IMR-90 (cell line): ENCODE measurements at regions not wholly inside any gene's neighbourhood (a gene's known extent, or its start where the extent isn't known, plus 50 kb on each side); places are given as distances from the start of the nearest gene placed in this dataset.

Experiments used
- ATAC-seq: fragments of 200-7000 bp; cut with Tn5 transposase; 2 replicates; pipeline ENCODE4 v1.9.1; 2020; ENCODE audit warnings: low read depth, mild to moderate bottlenecking, moderate library complexity
- BruUV-seq: library from RNA; stranded (reverse); fragments of 400-500 nt; replicated peaks from 2 replicates; lab custom pipeline; 2021; lab: Mats Ljungman, UMichigan
- CTCF ChIA-PET: fragments of 300-600 bp; formaldehyde crosslinking; extraction: SDS; loops from one replicate; lab custom pipeline; 2021; ENCODE audit warnings: antibody characterized with exemption; lab: Yijun Ruan, JAX
- POLR2A ChIA-PET: fragments of 300-600 bp; sonication (Branson Sonifier 250); formaldehyde crosslinking; loops from one replicate; lab custom pipeline; 2022; ENCODE audit warnings: antibody characterized with exemption; ENCODE audit not compliant: unreplicated experiment; lab: Charles Lee
- DNase-seq: peaks from one replicate; pipeline ENCODE4 v3.0.0; 2013
- H2AFZ ChIP-seq: replicated peaks from 2 replicates; pipeline ENCODE3; 2013; ENCODE audit warnings: low read length, mild to moderate bottlenecking; ENCODE audit not compliant: poor library complexity
- H2AK5ac ChIP-seq: 2 replicates; pipeline ENCODE4 v1.6.1; 2013; ENCODE audit warnings: low read depth, low read length, inconsistent platforms
- H2AK9ac ChIP-seq: replicated peaks from 2 replicates; pipeline ENCODE3; 2013; ENCODE audit warnings: mild to moderate bottlenecking, low read depth, low read length, moderate library complexity; ENCODE audit not compliant: poor library complexity
- H2BK120ac ChIP-seq: 2 replicates; pipeline ENCODE4 v1.6.1; 2013; ENCODE audit warnings: low read depth, low read length, inconsistent platforms
- H2BK15ac ChIP-seq: 3 replicates; pipeline ENCODE4 v1.6.1; 2013; ENCODE audit warnings: low read depth, low read length, inconsistent platforms
- H2BK20ac ChIP-seq: 2 replicates; pipeline ENCODE4 v1.6.1; 2013; ENCODE audit warnings: low read depth, mild to moderate bottlenecking, inconsistent platforms, low read length, moderate library complexity
- H2BK5ac ChIP-seq: 2 replicates; pipeline ENCODE4 v1.6.1; 2013; ENCODE audit warnings: mild to moderate bottlenecking, low read depth, low read length, inconsistent platforms; ENCODE audit not compliant: poor library complexity, severe bottlenecking
- H3K14ac ChIP-seq: replicated peaks from 2 replicates; pipeline ENCODE4 v1.6.1; 2013; ENCODE audit warnings: low read depth, low read length, inconsistent platforms
- H3K18ac ChIP-seq: 2 replicates; pipeline ENCODE4 v1.6.1; 2013; ENCODE audit warnings: low read depth, low read length, control low read depth
- H3K23ac ChIP-seq: 2 replicates; pipeline ENCODE4 v1.6.1; 2013; ENCODE audit warnings: low read depth, low read length, inconsistent platforms
- H3K27ac ChIP-seq: 2 replicates; pipeline ENCODE4 v1.5.1; 2013; ENCODE audit warnings: mild to moderate bottlenecking, control low read depth, low read length; ENCODE audit not compliant: insufficient read depth
- H3K27me3 ChIP-seq: 2 replicates; pipeline ENCODE4 v1.6.1; 2013; ENCODE audit warnings: low read length; ENCODE audit not compliant: control insufficient read depth, insufficient read depth
- H3K36me3 ChIP-seq: 2 replicates; pipeline ENCODE4 v1.6.1; 2013; ENCODE audit warnings: low read length, mixed read lengths; ENCODE audit not compliant: control insufficient read depth, insufficient read depth
- H3K4ac ChIP-seq: 2 replicates; pipeline ENCODE4 v1.6.1; 2013; ENCODE audit warnings: low read depth, low read length, inconsistent platforms
- H3K4me1 ChIP-seq: 2 replicates; pipeline ENCODE4 v1.6.1; 2013; ENCODE audit warnings: low read length, mixed read lengths; ENCODE audit not compliant: control insufficient read depth, insufficient read depth
- H3K4me2 ChIP-seq: 2 replicates; pipeline ENCODE4 v1.6.1; 2013; ENCODE audit warnings: low read depth, mild to moderate bottlenecking, control low read depth, low read length, moderate library complexity
- H3K4me3 ChIP-seq: 2 replicates; pipeline ENCODE4 v1.5.1; 2013; ENCODE audit warnings: low read depth, mild to moderate bottlenecking, control low read depth, low read length, moderate library complexity; ENCODE audit not compliant: insufficient read depth
- H3K56ac ChIP-seq: 2 replicates; pipeline ENCODE4 v1.6.1; 2013; ENCODE audit warnings: low read length, inconsistent platforms; ENCODE audit not compliant: insufficient read depth; ENCODE audit errors: extremely low read depth
- H3K79me1 ChIP-seq, 2 experiments: 2 replicates each; pipeline ENCODE4 v1.6.1; 2013; ENCODE audit warnings: low read length in 2 of 2, inconsistent platforms in 1 of 2, low read depth in 1 of 2
- H3K9ac ChIP-seq: 2 replicates; pipeline ENCODE4 v1.6.1; 2013; ENCODE audit warnings: low read depth, low read length, control low read depth
- H3K9me1 ChIP-seq: 2 replicates; pipeline ENCODE4 v1.6.1; 2013; ENCODE audit warnings: low read length, inconsistent platforms; ENCODE audit not compliant: insufficient read depth
- H3K9me3 ChIP-seq: 2 replicates; pipeline ENCODE4 v1.6.1; 2013; ENCODE audit warnings: low read length; ENCODE audit not compliant: control insufficient read depth, insufficient read depth
- H4K20me1 ChIP-seq: 2 replicates; pipeline ENCODE4 v1.6.1; 2013; ENCODE audit warnings: low read length, inconsistent platforms; ENCODE audit not compliant: insufficient read depth
- H4K5ac ChIP-seq: 2 replicates; pipeline ENCODE4 v1.6.1; 2013; ENCODE audit warnings: mild to moderate bottlenecking, low read depth, low read length, control low read depth
- H4K8ac ChIP-seq, 2 experiments: 2 replicates each; pipeline ENCODE4 v1.6.1; 2013; ENCODE audit warnings: low read depth in 2 of 2, low read length in 2 of 2, control low read depth in 1 of 2, inconsistent platforms in 1 of 2
- H4K91ac ChIP-seq: 2 replicates; pipeline ENCODE4 v1.6.1; 2013; ENCODE audit warnings: low read depth, low read length, inconsistent platforms; ENCODE audit not compliant: insufficient read depth
- CHD1 ChIP-seq: IDR thresholded peaks from 2 replicates; pipeline ENCODE4 v1.6.1; 2012; ENCODE audit warnings: low read depth, low read length, improper control_type of control experiment
- FOS ChIP-seq: fragments of 150-350 bp; IDR thresholded peaks from 2 replicates; pipeline ENCODE4 v1.6.1; 2016; ENCODE audit warnings: low read depth, low read length
- MAFK ChIP-seq: IDR thresholded peaks from 2 replicates; pipeline ENCODE4 v1.6.1; 2012; ENCODE audit warnings: low read depth, low read length, improper control_type of control experiment
- MAZ ChIP-seq: IDR thresholded peaks from 2 replicates; pipeline ENCODE4 v1.6.1; 2012; ENCODE audit warnings: low read depth, mild to moderate bottlenecking, low read length, improper control_type of control experiment, moderate library complexity, borderline replicate concordance
- NFE2L2 ChIP-seq: fragments of 150-350 bp; IDR thresholded peaks from 2 replicates; pipeline ENCODE4 v1.6.1; 2016; ENCODE audit warnings: low read depth, mild to moderate bottlenecking, low read length
- WGBS, 2 experiments: methylation state at CpG; one replicate each; pipeline versions ENCODE4 v1.1.5 to v1.1.7; 2013; ENCODE audit warnings: missing lambda C conversion rate in 2 of 2; ENCODE audit not compliant: insufficient read length in 1 of 2; ENCODE audit errors: extremely low coverage in 2 of 2; 5-methylcytosine and 5-hydroxymethylcytosine counted together
- dilution Hi-C: fragments of 300-500 bp; cut with HindIII; formaldehyde crosslinking; loops from one replicate; pipeline ENCODE4 v1.14.3; 2018; ENCODE audit warnings: low sequenced_read_pairs; ENCODE audit not compliant: unreplicated experiment
- in situ Hi-C: fragments of 300-500 bp; cut with MboI; formaldehyde crosslinking; loops from 3 replicates; pipeline ENCODE4 v1.14.3; 2019; ENCODE audit warnings: low sequenced_read_pairs, inconsistent platforms, mixed read lengths
- intact Hi-C: fragments of 100-400 bp; cut with micrococcal nuclease; formaldehyde crosslinking; loops from 2 replicates; pipeline ENCODE4 v1.10.0; 2022

GRCh38 chr9:92181296-92181695 lies 66.1 kb upstream of the SPTLC1 start:
- peaks cover 3% of the 10 kb centered on the region for H3K9me3 ChIP-seq
- dilution Hi-C loops = no loop called here
- H2AFZ ChIP-seq = peak overlapping the region; percentile 87
- CTCF ChIA-PET = interaction anchor here (0.5 to 1.9 kb wide), 3 partner anchors 61 to 253 kb away, joined by 3 to 4 read pairs (median 3); partner anchors contain the start of gene CENPP
- no peaks in the 10 kb centered on the region; the same call in 1 of the 2 replicates for H4K20me1 ChIP-seq
- H3K4me3 ChIP-seq = no peak overlapping the region
- intact Hi-C loops = loop anchor here (1.0 kb wide), 1 partner anchor 12 kb away; no protein-coding TSS in a partner anchor
- DNase-seq (no peak), ATAC-seq (no peak)
- H3K9ac ChIP-seq = 0 out of 2 replicates have a peak overlapping the region, but pooled peaks have one; percentile 2
- peak overlapping the region; percentile 81 for H3K14ac ChIP-seq
- peaks cover 21% of the 10 kb centered on the region for H3K9me1 ChIP-seq
- peak overlapping the region; percentile 94 for H2BK20ac ChIP-seq
- H3K36me3 ChIP-seq = no peaks in the 10 kb centered on the region
- H3K23ac ChIP-seq = peak overlapping the region; percentile 85
- peak overlapping the region; percentile 74 for H2AK9ac ChIP-seq
- peak overlapping the region; percentile 97 for H3K4ac ChIP-seq
- H2BK5ac ChIP-seq = peak overlapping the region; percentile 97
- peak overlapping the region; percentile 57 for H3K56ac ChIP-seq
- no peaks in the 10 kb centered on the region for H3K27me3 ChIP-seq
- H3K4me2 ChIP-seq = no peak overlapping the region
- peak overlapping the region; percentile 97 for H4K91ac ChIP-seq
- POLR2A ChIA-PET = interaction anchor here (0.5 kb wide), 1 partner anchor 12 kb away, joined by 3 read pairs; no protein-coding TSS in a partner anchor
- no peak for TF ChIP-seq FOS
- no peak for TF ChIP-seq MAFK
- TF ChIP-seq NFE2L2 = no peak
- no peak for TF ChIP-seq MAZ
- TF ChIP-seq CHD1 = no peak
- peak overlapping the region; percentile 69 for H3K18ac ChIP-seq
- H3K79me1 ChIP-seq = no peaks in the 10 kb centered on the region
- peak overlapping the region; percentile 48; the same call in 2 of the 3 replicates for H2BK15ac ChIP-seq
- H4K5ac ChIP-seq = peak overlapping the region; percentile 78
- WGBS, 2 experiments = no CpG with 5 or more reads among the region's 4 CpGs
- peak overlapping the region; percentile 26 to 92 for H4K8ac ChIP-seq
- in situ Hi-C loops = no loop called here
- H3K4me1 ChIP-seq = peaks cover 18% of the 10 kb centered on the region
- peak overlapping the region; percentile 85 for H2AK5ac ChIP-seq
- peak overlapping the region; percentile 98 for H2BK120ac ChIP-seq
- peak overlapping the region; percentile 81 for H3K27ac ChIP-seq
- no TSS peak for BruUV-seq
